GM12891 (cell line): ENCODE measurements at regions not wholly inside any gene's neighbourhood (a gene's known extent, or its start where the extent isn't known, plus 50 kb on each side); places are given as distances from the start of the nearest gene placed in this dataset.

Experiments
- POLR2A ChIP-seq: IDR thresholded peaks from 2 replicates; pipeline ENCODE4 v1.6.1; 2011; ENCODE audit warnings: low read depth, low read length, control low read depth
- POLR2AphosphoS5 ChIP-seq: IDR thresholded peaks from 2 replicates; pipeline ENCODE4 v1.6.1; 2011; ENCODE audit warnings: low read depth, low read length, control low read depth
- TAF1 ChIP-seq: IDR thresholded peaks from 2 replicates; pipeline ENCODE4 v1.6.1; 2011; ENCODE audit warnings: low read depth, low read length, control low read depth

- TF ChIP-seq POLR2A = no peak
- TF ChIP-seq POLR2AphosphoS5 = no peak
- no peak for TF ChIP-seq TAF1
These were observed 545.8 kb downstream of the EBF1 start for GRCh38 chr5:158553962-158554336.
